ENCODE measurements at regions not wholly inside any gene's neighbourhood (a gene's known extent, or its start where the extent isn't known, plus 50 kb on each side); places are given as distances from the start of the nearest gene placed in this dataset.
"Not testable (repeated sequence)": the region's sequence is repeated elsewhere in the genome, so short reads cannot be mapped to it uniquely, and the experiment has no call there.

GRCh38 chr2:32882816-32883810, 63.6 kb upstream of the LTBP1 start:
- no peak for ATAC-seq (ENCODE audit: insufficient read depth, low FRiP score)
- Histone ChIP-seq H3K9me3 (ENCODE audit: control insufficient read depth in 4 of 4, insufficient read depth in 3 of 4, low read length in 3 of 4) (peaks cover 0 to 6% (median 4%) of the 10 kb centered on the region in 4 donors), H3K4me1 (ENCODE audit: control insufficient read depth in 5 of 5, insufficient read depth in 5 of 5, low read length in 5 of 5) (peaks cover 0 to 3% (median 0%) of the 10 kb centered on the region in 5 donors), H3K27ac (ENCODE audit: low read depth in 1 of 2, low read length in 1 of 2) (no peak overlapping the region), H3K4me3 (no peak overlapping the region), H3K9ac (ENCODE audit: insufficient read depth in 1 of 2, low read length in 2 of 2) (no peak overlapping the region), H3K36me3 (ENCODE audit: control insufficient read depth in 4 of 4, insufficient read depth in 4 of 4, low read length in 4 of 4) (no peaks in the 10 kb centered on the region), H3K27me3 (ENCODE audit: control insufficient read depth in 3 of 3, insufficient read depth in 3 of 3, low read length in 2 of 3) (no peaks in the 10 kb centered on the region)
- WGBS, 2 donors: 77 to 82% methylated on average over 10 of the region's 10 CpGs
- no peak for DNase-seq
- TF ChIP-seq CTCF (IDR thresholded peaks at IDR 0.05; ENCODE audit: control extremely low read depth, extremely low read depth): no peak

GRCh38 chr2:32884346-32884745, 62.4 kb upstream of the LTBP1 start:
- H3K4me1 ChIP-seq (ENCODE audit: control insufficient read depth in 5 of 5, insufficient read depth in 5 of 5, low read length in 5 of 5): no peaks in the 10 kb centered on the region
- peaks cover 0 to 6% (median 4%) of the 10 kb centered on the region in 4 donors for H3K9me3 ChIP-seq (ENCODE audit: control insufficient read depth in 4 of 4, insufficient read depth in 3 of 4, low read length in 3 of 4)
- no peaks in the 10 kb centered on the region for H3K36me3 ChIP-seq (ENCODE audit: control insufficient read depth in 4 of 4, insufficient read depth in 4 of 4, low read length in 4 of 4)
- H3K4me3 ChIP-seq: no peak overlapping the region
- no peak overlapping the region for H3K27ac ChIP-seq (ENCODE audit: low read depth in 1 of 2, low read length in 1 of 2)
- DNase-seq (no peak), ATAC-seq (ENCODE audit: insufficient read depth, low FRiP score) (no peak)
- no peaks in the 10 kb centered on the region for H3K27me3 ChIP-seq (ENCODE audit: control insufficient read depth in 3 of 3, insufficient read depth in 3 of 3, low read length in 2 of 3)
- TF ChIP-seq CTCF (IDR thresholded peaks at IDR 0.05; ENCODE audit: control extremely low read depth, extremely low read depth): no peak
- no peak overlapping the region for H3K9ac ChIP-seq (ENCODE audit: insufficient read depth in 1 of 2, low read length in 2 of 2)
- 93 to 95% methylated on average over 2 of the region's 2 CpGs for WGBS, 2 donors

GRCh38 chr2:32886397-32887055, 60.2 kb upstream of the LTBP1 start:
- DNase-seq: not testable (repeated sequence)

GRCh38 chr2:32887125-32887524, 59.6 kb upstream of the LTBP1 start:
- ATAC-seq (ENCODE audit: insufficient read depth, low FRiP score): no peak
- DNase-seq: no peak
- no peaks in the 10 kb centered on the region for H3K36me3 ChIP-seq (ENCODE audit: control insufficient read depth in 4 of 4, insufficient read depth in 4 of 4, low read length in 4 of 4)
- no peaks in the 10 kb centered on the region for H3K27me3 ChIP-seq (ENCODE audit: control insufficient read depth in 3 of 3, insufficient read depth in 3 of 3, low read length in 2 of 3)
- H3K9ac ChIP-seq (ENCODE audit: insufficient read depth in 1 of 2, low read length in 2 of 2): no peak overlapping the region
- no peak overlapping the region for H3K4me3 ChIP-seq
- 92 to 98% methylated on average over 2 of the region's 2 CpGs for WGBS, 2 donors
- H3K9me3 ChIP-seq (ENCODE audit: control insufficient read depth in 4 of 4, insufficient read depth in 3 of 4, low read length in 3 of 4): peaks cover 0 to 6% (median 4%) of the 10 kb centered on the region in 4 donors
- H3K4me1 ChIP-seq (ENCODE audit: control insufficient read depth in 5 of 5, insufficient read depth in 5 of 5, low read length in 5 of 5): no peaks in the 10 kb centered on the region
- TF ChIP-seq CTCF (IDR thresholded peaks at IDR 0.05; ENCODE audit: control extremely low read depth, extremely low read depth): no peak
- H3K27ac ChIP-seq (ENCODE audit: low read depth in 1 of 2, low read length in 1 of 2): no peak overlapping the region

More at GRCh38 chr2:32886397-32887055, 60.2 kb upstream of the LTBP1 start:
- H3K9ac ChIP-seq (ENCODE audit: insufficient read depth in 1 of 2, low read length in 2 of 2); H3K27me3 ChIP-seq (ENCODE audit: control insufficient read depth in 3 of 3, insufficient read depth in 3 of 3, low read length in 2 of 3); ATAC-seq (ENCODE audit: insufficient read depth, low FRiP score); H3K4me3 ChIP-seq; H3K4me1 ChIP-seq (ENCODE audit: control insufficient read depth in 5 of 5, insufficient read depth in 5 of 5, low read length in 5 of 5); H3K27ac ChIP-seq (ENCODE audit: low read depth in 1 of 2, low read length in 1 of 2); H3K36me3 ChIP-seq (ENCODE audit: control insufficient read depth in 4 of 4, insufficient read depth in 4 of 4, low read length in 4 of 4); H3K9me3 ChIP-seq (ENCODE audit: control insufficient read depth in 4 of 4, insufficient read depth in 3 of 4, low read length in 3 of 4): not testable (repeated sequence)
- 97 to 98% methylated on average over 34 of the region's 34 CpGs for WGBS, 2 donors

Measured in lung (tissue), 11 donors.